ENCODE measurements at regions not wholly inside any gene's neighbourhood (a gene's known extent, or its start where the extent isn't known, plus 50 kb on each side); places are given as distances from the start of the nearest gene placed in this dataset.
A peak's percentile ranks its signal among the peaks of the same experiment; 100 is the strongest.

DNA sequence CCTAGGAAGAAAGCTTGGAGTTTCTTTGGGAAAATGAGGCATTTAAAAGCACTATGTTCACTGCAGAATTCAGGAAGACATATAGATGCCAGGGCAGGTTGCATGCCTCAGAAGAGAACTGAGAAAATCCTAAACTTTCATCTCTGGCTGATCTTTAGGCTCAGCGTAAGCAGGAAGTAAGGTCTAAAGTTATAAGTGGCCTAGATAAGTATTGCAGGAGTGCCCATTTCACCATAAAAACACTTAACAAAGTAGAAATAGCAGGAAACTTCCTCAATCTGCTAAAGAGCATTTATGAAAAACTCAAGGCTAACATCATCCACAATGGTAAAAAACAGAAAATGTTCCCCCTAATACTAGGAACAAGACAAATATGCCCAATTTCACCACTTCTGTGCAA is 320.3 kb downstream of the BMP2 start:
- DNase-seq = no peak

GRCh38 chr20:7090001-7090400 is 322.5 kb downstream of the BMP2 start:
- DNase-seq = no peak

GRCh38 chr20:7090811-7091210 is 323.3 kb downstream of the BMP2 start:
- DNase-seq = no peak

DNA sequence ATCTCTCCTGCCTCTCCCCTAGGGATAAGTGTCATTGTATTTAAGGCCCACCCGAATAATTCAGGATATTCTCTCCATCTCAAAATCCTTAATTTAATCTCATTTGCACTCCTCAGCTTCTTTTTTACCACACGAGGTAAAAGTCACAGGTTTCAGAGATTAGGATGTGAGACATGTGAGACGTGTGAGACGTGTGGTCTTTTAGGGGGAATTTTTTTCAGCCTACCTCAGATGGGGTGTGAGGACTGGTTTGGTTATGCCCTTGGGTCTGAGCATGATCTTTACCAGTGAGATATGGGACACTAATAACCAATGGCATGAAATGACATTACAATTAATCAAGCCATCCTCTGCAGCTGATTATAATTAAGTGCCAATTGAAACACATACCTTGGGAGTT is 324.2 kb downstream of the BMP2 start:
- DNase-seq = no peak

DNA sequence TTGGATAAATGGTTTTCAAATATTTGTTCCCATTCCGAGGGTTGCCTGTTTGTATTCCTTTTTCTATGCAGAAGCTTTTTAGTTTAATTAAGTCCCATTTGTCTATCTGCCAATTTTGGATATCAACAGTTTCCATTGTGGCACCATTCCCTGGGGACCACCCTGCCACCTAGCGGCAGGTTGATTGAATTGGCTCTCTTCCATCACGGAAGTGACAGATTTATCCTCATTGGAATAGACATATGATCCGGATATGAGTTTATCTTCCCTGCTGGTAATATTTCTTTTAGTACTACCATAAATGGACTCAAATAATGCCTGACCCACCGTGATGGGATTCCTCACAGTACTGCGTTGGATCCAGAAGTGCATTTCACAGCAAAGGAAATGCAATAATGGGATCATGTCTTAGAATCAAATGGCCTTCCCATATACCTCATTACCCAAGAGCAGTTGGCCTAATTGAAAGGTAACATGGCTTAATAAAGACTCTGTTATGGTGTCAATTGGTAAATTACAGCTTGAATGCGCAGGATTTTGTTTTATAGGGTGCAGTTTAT is 327.0 kb downstream of the BMP2 start:
- DNase-seq = peak in 4 of 14 donors; percentile 2 to 17 (median 6)

DNA sequence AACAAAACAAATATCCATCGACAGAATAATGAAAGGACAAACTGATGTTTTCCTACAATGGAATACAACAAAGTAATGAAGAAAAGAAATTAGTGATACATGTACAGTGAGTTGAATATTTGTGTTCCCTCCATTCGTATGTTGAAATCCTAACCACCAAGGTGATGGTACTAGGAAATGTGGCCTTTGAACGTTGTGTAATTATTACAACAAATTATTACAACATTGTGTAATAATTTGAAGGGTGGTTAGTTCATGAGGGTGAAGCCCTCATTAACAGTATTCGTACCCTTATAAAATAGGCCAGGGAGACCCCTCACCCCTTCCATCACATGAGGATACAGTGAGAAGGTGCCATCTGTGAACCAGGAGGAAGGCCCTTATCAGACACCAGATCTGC is 339.4 kb downstream of the BMP2 start:
- no peak for DNase-seq

DNA sequence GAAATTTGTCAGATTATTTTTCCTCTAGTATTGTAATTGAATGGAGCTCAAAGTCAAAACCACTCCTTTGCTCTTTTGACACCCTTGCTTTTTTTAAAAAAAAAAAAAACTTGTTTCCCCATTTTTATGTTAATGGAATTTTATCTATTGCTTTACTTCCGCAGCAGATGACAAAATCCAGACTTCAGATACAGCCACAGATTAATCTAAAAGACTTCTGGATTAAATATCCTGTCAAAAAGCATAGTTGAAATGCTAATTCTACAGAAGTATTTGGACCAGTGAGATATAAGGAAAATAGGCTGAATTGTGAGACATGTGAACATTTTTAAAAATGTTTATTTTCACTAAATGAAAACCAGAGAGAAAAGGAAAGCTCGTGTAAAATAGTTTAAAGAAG is 341.4 kb downstream of the BMP2 start:
- no peak for DNase-seq

DNA sequence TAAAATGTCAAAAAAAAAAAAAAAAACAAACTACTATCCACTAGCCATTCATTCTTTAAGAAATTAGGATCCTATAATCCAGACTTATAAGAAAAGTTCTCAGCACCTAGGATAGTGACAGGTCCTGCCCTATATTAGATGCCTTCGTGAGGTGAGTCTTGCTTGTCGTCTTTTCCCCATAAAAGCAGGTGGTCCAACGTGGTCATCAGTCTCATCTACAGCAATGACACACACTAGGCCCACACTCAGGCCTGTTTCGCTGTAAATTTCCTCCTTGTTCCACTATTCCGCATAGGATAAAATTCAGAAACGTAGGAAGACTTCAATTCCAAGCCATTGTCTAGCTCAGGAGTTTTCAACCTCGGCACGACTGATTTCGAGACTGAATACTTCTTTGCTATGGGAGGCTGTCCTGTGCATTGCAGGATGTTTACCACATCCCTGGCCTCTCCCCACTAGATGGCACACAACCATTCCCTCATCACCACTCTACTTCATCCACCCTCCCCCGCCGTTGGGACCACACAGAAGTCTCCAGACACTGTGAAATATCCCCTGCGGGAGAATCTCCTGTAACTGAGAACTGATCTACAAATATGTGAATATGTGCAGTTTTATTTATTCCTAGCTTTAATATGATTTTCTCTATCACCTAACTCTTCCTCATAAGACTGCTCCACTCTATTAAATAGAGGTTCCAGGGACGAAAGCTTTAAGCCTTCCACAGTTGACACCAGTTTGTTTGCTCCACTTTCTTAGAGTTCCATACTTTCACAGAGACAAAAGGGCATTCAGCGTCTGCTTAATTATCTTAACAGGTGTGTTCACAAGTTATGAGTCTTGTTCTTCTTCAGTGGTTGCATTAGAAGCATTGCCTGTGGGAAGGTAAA is 346.3 kb downstream of the BMP2 start:
- DNase-seq = peak in 6 of 14 donors; percentile 2 to 29 (median 6)

GRCh38 chr20:7123457-7123856 is 356.0 kb downstream of the BMP2 start:
- no peak for DNase-seq

- DNase-seq = no peak
Observed at GRCh38 chr20:7124120-7124519, 356.6 kb downstream of the BMP2 start.

GRCh38 chr20:7136886-7137285 is 369.4 kb downstream of the BMP2 start:
- no peak for DNase-seq

- DNase-seq = no peak
Observed at GRCh38 chr20:7137395-7138151, 370.1 kb downstream of the BMP2 start.

DNA sequence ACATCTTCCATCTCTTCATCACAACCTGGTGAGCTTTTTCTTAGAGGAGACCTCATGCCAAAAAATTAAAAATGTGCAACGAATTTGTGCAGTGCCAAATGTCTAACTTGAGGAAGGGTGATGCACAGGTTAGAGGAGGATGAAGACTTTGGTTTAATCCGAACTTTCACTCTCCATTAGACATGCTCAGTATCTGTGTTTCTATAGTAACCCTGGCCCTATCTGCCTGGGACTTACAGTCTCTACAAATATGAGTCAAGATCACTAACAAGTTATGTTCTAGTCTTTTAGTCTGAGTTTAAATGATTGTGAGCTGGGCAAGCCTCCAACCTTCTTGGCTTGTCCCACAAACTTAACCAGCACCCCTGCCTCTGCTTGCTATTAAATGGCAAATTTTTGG is 377.0 kb downstream of the BMP2 start:
- no peak for DNase-seq

GRCh38 chr20:7146552-7147219 is 379.2 kb downstream of the BMP2 start:
- no peak for DNase-seq

DNA sequence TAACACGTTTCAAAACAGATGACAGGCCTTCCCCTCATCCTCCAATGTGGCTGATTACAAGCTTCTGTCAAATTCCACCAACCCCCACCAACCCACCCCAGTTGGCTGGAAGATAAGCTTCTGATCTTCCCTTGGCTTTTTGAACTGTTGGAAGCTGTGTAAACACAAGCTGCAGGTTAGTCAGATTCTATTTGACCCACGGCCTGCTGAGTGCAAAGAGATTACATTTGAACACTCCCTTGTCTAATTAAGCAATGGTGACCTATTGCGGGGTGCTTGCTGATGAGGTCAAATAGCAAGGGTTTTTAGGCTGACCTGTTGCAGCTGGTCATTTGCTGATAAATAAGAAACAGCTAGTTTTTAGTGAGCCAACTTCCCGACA is 379.7 kb downstream of the BMP2 start:
- no peak for DNase-seq

- no peak for DNase-seq
Observed at GRCh38 chr20:7151676-7152470, 384.4 kb downstream of the BMP2 start.

DNA sequence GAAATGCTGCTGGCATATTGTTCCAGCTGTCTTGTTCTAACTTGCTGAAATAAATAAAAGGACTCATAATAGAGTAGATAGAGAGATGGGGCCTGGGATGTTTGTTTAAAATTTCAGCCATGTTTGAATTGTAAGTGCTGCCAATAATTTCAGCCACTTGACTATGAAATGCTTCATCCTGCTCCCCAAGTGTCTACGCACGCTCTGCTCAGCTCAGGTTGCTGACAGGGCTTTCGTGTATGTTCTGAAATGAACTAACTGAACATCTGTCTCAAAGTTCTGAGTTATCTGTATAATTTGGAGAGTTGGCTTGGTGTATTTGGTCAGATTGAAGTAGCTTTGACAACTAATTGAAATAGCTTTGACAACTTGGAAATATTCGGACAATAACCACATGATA is 387.8 kb downstream of the BMP2 start:
- DNase-seq = no peak

- DNase-seq = no peak
Observed at GRCh38 chr20:7155794-7156193, 388.3 kb downstream of the BMP2 start.

GRCh38 chr20:7159903-7160302 is 392.4 kb downstream of the BMP2 start:
- no peak for DNase-seq

DNA sequence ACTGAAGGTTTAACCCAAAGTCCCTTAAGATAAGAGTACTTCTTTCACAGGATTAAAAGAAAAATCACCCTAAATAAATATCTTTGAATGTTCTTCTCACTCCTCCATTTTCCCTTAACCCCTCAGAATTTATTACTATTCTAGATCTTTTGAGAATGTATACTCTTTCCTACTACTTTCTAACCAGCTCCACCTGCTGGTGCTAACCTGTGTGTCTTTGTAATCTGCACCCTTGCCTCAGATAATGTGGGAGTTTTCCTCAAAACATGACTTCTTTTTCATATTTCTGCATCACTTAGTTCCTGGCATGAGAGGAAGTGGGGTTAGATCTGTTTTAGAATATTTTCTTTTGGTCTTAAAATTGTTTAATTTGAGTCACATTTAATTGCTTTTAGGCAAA is 394.2 kb downstream of the BMP2 start:
- no peak for DNase-seq

- no peak for DNase-seq
Observed at GRCh38 chr20:7171911-7172310, 404.4 kb downstream of the BMP2 start.

DNA sequence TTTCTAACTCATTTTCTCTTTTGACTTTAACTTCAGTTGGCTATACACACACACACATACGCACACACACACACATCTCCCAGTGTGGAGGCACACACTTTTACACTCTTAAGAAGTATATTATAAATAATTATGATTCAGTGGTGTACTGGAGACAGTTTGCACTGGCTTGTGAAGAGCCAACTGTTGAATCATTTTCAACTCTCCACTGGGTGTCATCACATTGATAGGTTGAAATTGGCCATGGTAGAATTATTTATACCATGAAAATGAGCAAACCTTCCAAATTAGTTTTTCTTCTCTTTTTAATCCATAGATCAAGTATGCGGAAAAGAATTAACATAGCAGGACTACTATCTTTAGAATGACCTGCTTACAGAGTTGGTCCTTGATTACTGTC is 407.1 kb downstream of the BMP2 start:
- no peak for DNase-seq

All from C1 segment of cervical spinal cord (tissue), 14 donors.